Sigmoid colon (tissue), 6 donors: ENCODE measurements at regions not wholly inside any gene's neighbourhood (a gene's known extent, or its start where the extent isn't known, plus 50 kb on each side); places are given as distances from the start of the nearest gene placed in this dataset.

ENCODE experiments used
- DNase-seq: peaks from one replicate; pipeline ENCODE4 v3.0.0-alpha.2; 2019
- H3K27ac ChIP-seq, 4 donors: fragments of 200-600 bp; sonication (generic); one replicate each; pipeline ENCODE4 v1.5.1; 2016 to 2019; ENCODE audit warnings: mild to moderate bottlenecking in 1 of 4
- H3K27me3 ChIP-seq, 3 donors: fragments of 200-600 bp; sonication (generic); one replicate each; pipeline ENCODE4 v1.5.1; 2019; ENCODE audit warnings: mild to moderate bottlenecking in 1 of 3
- H3K36me3 ChIP-seq, 4 donors: fragments of 200-600 bp; sonication (generic); one replicate each; pipeline ENCODE4 v1.5.1; 2016 to 2019
- H3K4me1 ChIP-seq, 4 donors: fragments of 200-600 bp; sonication (generic); one replicate each; pipeline ENCODE4 v1.5.1; 2017 to 2019
- H3K4me3 ChIP-seq, 4 donors: fragments of 200-600 bp; sonication (generic); one replicate each; pipeline ENCODE4 v1.5.1; 2017 to 2019; ENCODE audit warnings: mild to moderate bottlenecking in 2 of 4, moderate library complexity in 1 of 4
- H3K9me3 ChIP-seq, 4 donors: fragments of 200-600 bp in 3 of 4; sonication (generic) in 3 of 4; one replicate each; pipeline versions ENCODE4 v1.5.1 to v1.6.1; 2013 to 2019
- CTCF ChIP-seq, 4 experiments: fragments of 450-650 bp in 3 of 4; fragments of 200-600 bp in 1 of 4; IDR thresholded peaks; one replicate each; pipeline ENCODE4 v1.5.1; 2016 to 2019; ENCODE audit warnings: antibody characterized with exemption in 4 of 4, mild to moderate bottlenecking in 3 of 4, moderate library complexity in 2 of 4
- EP300 ChIP-seq, 4 donors: sonication (generic); formaldehyde crosslinking; IDR thresholded peaks; one replicate each; pipeline ENCODE4 v1.6.1; 2017; ENCODE audit warnings: antibody characterized with exemption in 4 of 4
- POLR2A ChIP-seq, 2 donors: fragments of 450-650 bp; IDR thresholded peaks; one replicate each; pipeline ENCODE4 v1.6.1; 2016; ENCODE audit warnings: antibody characterized with exemption in 2 of 2, mild to moderate bottlenecking in 2 of 2, moderate library complexity in 2 of 2
- POLR2AphosphoS5 ChIP-seq, 4 donors: sonication (generic); formaldehyde crosslinking; IDR thresholded peaks; one replicate each; pipeline ENCODE4 v1.6.1; 2017; ENCODE audit warnings: antibody characterized with exemption in 4 of 4
- WGBS, 2 donors: extraction: QIAGEN DNeasy Blood & Tissue Kit; methylation state at CpG; one replicate each; pipeline ENCODE4 v1.1.7; 2013; 5-methylcytosine and 5-hydroxymethylcytosine counted together
- intact Hi-C: fragments of 100-400 bp; cut with DNase I; formaldehyde crosslinking; loops from one replicate; pipeline ENCODE4 v1.15.1; 2023
- donor health status: healthy with polysubstance abuse.
- donor health status: healthy.

GRCh38 chr18:51656249-51656648, 458.8 kb upstream of the MEX3C start:
- intact Hi-C loops, result no loop called here
- DNase-seq, result no peak
- Histone ChIP-seq H3K4me3 (no peak overlapping the region), H3K9me3 (no peaks in the 10 kb centered on the region), H3K27ac (no peak overlapping the region), H3K27me3 (peaks cover 0 to 3% (median 0%) of the 10 kb centered on the region in 3 donors), H3K36me3 (no peaks in the 10 kb centered on the region), H3K4me1 (no peaks in the 10 kb centered on the region)
- TF ChIP-seq CTCF (IDR thresholded peaks at IDR 0.05), result no peak
- TF ChIP-seq POLR2AphosphoS5 (IDR thresholded peaks at IDR 0.05), result no peak
- no peak for TF ChIP-seq POLR2A (IDR thresholded peaks at IDR 0.05)
- TF ChIP-seq EP300 (IDR thresholded peaks at IDR 0.05), result no peak
- 74 to 82% methylated on average over 12 of the region's 12 CpGs for WGBS, 2 donors

- Histone ChIP-seq H3K4me1 (no peaks in the 10 kb centered on the region), H3K27ac (no peak overlapping the region), H3K4me3 (no peak overlapping the region), H3K9me3 (no peaks in the 10 kb centered on the region), H3K27me3 (peaks cover 0 to 3% (median 0%) of the 10 kb centered on the region in 3 donors), H3K36me3 (no peaks in the 10 kb centered on the region)
- no peak for DNase-seq
- intact Hi-C loops, result no loop called here
- WGBS, 2 donors, result 44% methylated on average over 4 of the region's 4 CpGs
- TF ChIP-seq POLR2A (IDR thresholded peaks at IDR 0.05) (no peak), EP300 (IDR thresholded peaks at IDR 0.05) (no peak), POLR2AphosphoS5 (IDR thresholded peaks at IDR 0.05) (no peak), CTCF (IDR thresholded peaks at IDR 0.05) (no peak)
Observed at GRCh38 chr18:51658436-51658835, 461.0 kb upstream of the MEX3C start.

- H3K4me1 ChIP-seq, result no peaks in the 10 kb centered on the region
- 67 to 77% methylated on average over 3 of the region's 3 CpGs for WGBS, 2 donors
- no peak overlapping the region for H3K27ac ChIP-seq
- H3K4me3 ChIP-seq, result no peak overlapping the region
- no peak for TF ChIP-seq EP300 (IDR thresholded peaks at IDR 0.05)
- no peak for TF ChIP-seq POLR2AphosphoS5 (IDR thresholded peaks at IDR 0.05)
- no peak for TF ChIP-seq CTCF (IDR thresholded peaks at IDR 0.05)
- no peak for TF ChIP-seq POLR2A (IDR thresholded peaks at IDR 0.05)
- H3K27me3 ChIP-seq, result no peaks in the 10 kb centered on the region
- intact Hi-C loops, result no loop called here
- no peaks in the 10 kb centered on the region for H3K36me3 ChIP-seq
- no peaks in the 10 kb centered on the region for H3K9me3 ChIP-seq
- no peak for DNase-seq
Observed at GRCh38 chr18:51659781-51660180, 462.3 kb upstream of the MEX3C start.

- no peak for TF ChIP-seq EP300 (IDR thresholded peaks at IDR 0.05)
Observed at GRCh38 chr18:51660188-51660715, 462.8 kb upstream of the MEX3C start.

GRCh38 chr18:51664236-51664635, 466.8 kb upstream of the MEX3C start:
- H3K27me3 ChIP-seq, result no peaks in the 10 kb centered on the region
- H3K4me1 ChIP-seq, result no peaks in the 10 kb centered on the region
- WGBS, 2 donors, result 57 to 81% methylated on average over 3 of the region's 3 CpGs
- H3K9me3 ChIP-seq, result no peaks in the 10 kb centered on the region
- H3K36me3 ChIP-seq, result no peaks in the 10 kb centered on the region
- DNase-seq, result no peak
- no peak overlapping the region for H3K4me3 ChIP-seq
- no peak overlapping the region for H3K27ac ChIP-seq
- intact Hi-C loops, result no loop called here
- TF ChIP-seq EP300 (IDR thresholded peaks at IDR 0.05), result no peak
- TF ChIP-seq POLR2AphosphoS5 (IDR thresholded peaks at IDR 0.05), result no peak
- TF ChIP-seq CTCF (IDR thresholded peaks at IDR 0.05), result no peak
- no peak for TF ChIP-seq POLR2A (IDR thresholded peaks at IDR 0.05)

More at GRCh38 chr18:51660188-51660715, 462.8 kb upstream of the MEX3C start:
- DNase-seq, result no peak
- 30 to 57% methylated on average over 2 of the region's 2 CpGs for WGBS, 2 donors
- H3K9me3 ChIP-seq, result no peaks in the 10 kb centered on the region
- intact Hi-C loops, result no loop called here
- no peaks in the 10 kb centered on the region for H3K4me1 ChIP-seq
- no peak overlapping the region for H3K4me3 ChIP-seq
- no peak overlapping the region for H3K27ac ChIP-seq
- H3K27me3 ChIP-seq, result no peaks in the 10 kb centered on the region
- H3K36me3 ChIP-seq, result no peaks in the 10 kb centered on the region
